Neural cell (in vitro differentiated cells): ENCODE measurements at regions not wholly inside any gene's neighbourhood (a gene's known extent, or its start where the extent isn't known, plus 50 kb on each side); places are given as distances from the start of the nearest gene placed in this dataset.

Experiments used
- H2AFZ ChIP-seq: fragments of 200-600, 300-800 bp; sonication (generic), shearing (Covaris generic); 2 replicates; pipeline ENCODE4 v1.6.0; 2014; ENCODE audit warnings: low read depth, mild to moderate bottlenecking, antibody characterized with exemption, low read length, moderate library complexity
- H3F3A ChIP-seq: fragments of 200-600 bp; shearing (Covaris generic); 2 replicates; pipeline ENCODE4 v1.6.1; 2016; ENCODE audit warnings: mild to moderate bottlenecking, moderate library complexity, mixed read lengths, antibody characterized with exemption, low read length; ENCODE audit not compliant: insufficient read depth, poor library complexity, severe bottlenecking
- H3K27ac ChIP-seq: fragments of 200-600, 300-800 bp; sonication (generic), shearing (Covaris generic); 2 replicates; pipeline ENCODE4 v1.5.1; 2014; ENCODE audit warnings: mild to moderate bottlenecking, low read length, moderate library complexity
- H3K27me3 ChIP-seq: fragments of 300-800, 200-600 bp; sonication (generic), shearing (Covaris generic); 2 replicates; pipeline ENCODE4 v1.6.0; 2014; ENCODE audit warnings: mild to moderate bottlenecking, low read depth, low read length, moderate library complexity; ENCODE audit not compliant: insufficient read depth
- H3K36me3 ChIP-seq: fragments of 300-800, 200-600 bp; sonication (generic), shearing (Covaris generic); 2 replicates; pipeline ENCODE4 v1.5.1; 2014; ENCODE audit warnings: mild to moderate bottlenecking, antibody characterized with exemption, low read length, moderate library complexity; ENCODE audit not compliant: insufficient read depth
- H3K4me2 ChIP-seq: fragments of 300-800, 200-600 bp; sonication (generic), shearing (Covaris generic); 2 replicates; pipeline ENCODE4 v1.6.0; 2014; ENCODE audit warnings: mild to moderate bottlenecking, low read length
- H3K4me3 ChIP-seq: fragments of 300-800, 200-600 bp; sonication (generic), shearing (Covaris generic); 2 replicates; pipeline ENCODE4 v1.5.1; 2014; ENCODE audit warnings: mild to moderate bottlenecking, low read length, moderate library complexity
- H3K79me2 ChIP-seq: fragments of 200-600 bp; shearing (Covaris generic); replicated peaks from 2 replicates; pipeline ENCODE4 v1.6.0; 2014; ENCODE audit warnings: mild to moderate bottlenecking, low read length, moderate library complexity; ENCODE audit not compliant: insufficient read depth
- H3K9ac ChIP-seq: fragments of 300-800, 200-600 bp; sonication (generic), shearing (Covaris generic); 2 replicates; pipeline ENCODE4 v1.6.1; 2016; ENCODE audit warnings: mild to moderate bottlenecking, low read length, mixed read lengths
- H3K9me2 ChIP-seq: fragments of 200-600 bp; shearing (Covaris generic); 2 replicates; pipeline ENCODE4 v1.6.1; 2016; ENCODE audit warnings: mild to moderate bottlenecking, low read length, mixed read lengths; ENCODE audit not compliant: insufficient read depth
- H3K9me3 ChIP-seq: fragments of 200-600, 300-800 bp; sonication (generic), shearing (Covaris generic); 2 replicates; pipeline ENCODE4 v1.6.1; 2016; ENCODE audit warnings: mild to moderate bottlenecking, mixed run types, low read length, moderate library complexity, mixed read lengths
- H4K20me1 ChIP-seq: fragments of 200-600 bp; shearing (Covaris generic); 2 replicates; pipeline ENCODE4 v1.6.1; 2016; ENCODE audit warnings: mild to moderate bottlenecking, mixed run types; ENCODE audit not compliant: insufficient read depth
- CTCF ChIP-seq: fragments of 450-650 bp; IDR thresholded peaks from 2 replicates; pipeline ENCODE4 v1.5.1; 2014; ENCODE audit warnings: antibody characterized with exemption, mild to moderate bottlenecking, moderate library complexity; ENCODE audit not compliant: poor library complexity, severe bottlenecking
- EP300 ChIP-seq: fragments of 450-650 bp; conservative IDR thresholded peaks from 2 replicates; pipeline ENCODE4 v1.6.1; 2014; ENCODE audit warnings: antibody characterized with exemption, mild to moderate bottlenecking, moderate library complexity; ENCODE audit not compliant: poor library complexity, severe bottlenecking
- EZH2 ChIP-seq: fragments of 200-600, 300-800 bp; shearing (Covaris generic), sonication (generic); IDR thresholded peaks from 2 replicates; pipeline ENCODE4 v1.6.1; 2014; ENCODE audit warnings: antibody characterized with exemption, low read length, borderline replicate concordance, mild to moderate bottlenecking; ENCODE audit not compliant: insufficient read depth, poor library complexity, severe bottlenecking
- MXI1 ChIP-seq: fragments of 450-650 bp; conservative IDR thresholded peaks from 2 replicates; pipeline ENCODE4 v1.6.1; 2014; ENCODE audit warnings: antibody characterized with exemption, mild to moderate bottlenecking; ENCODE audit not compliant: poor library complexity, severe bottlenecking
- POLR2AphosphoS5 ChIP-seq: IDR thresholded peaks from 2 replicates; pipeline ENCODE4 v1.6.1; 2012
- RAD21 ChIP-seq: fragments of 450-650 bp; conservative IDR thresholded peaks from 2 replicates; pipeline ENCODE4 v1.6.1; 2014; ENCODE audit warnings: antibody characterized with exemption, mild to moderate bottlenecking, moderate library complexity
- REST ChIP-seq: IDR thresholded peaks from 2 replicates; pipeline ENCODE4 v1.6.1; 2012; ENCODE audit warnings: borderline replicate concordance
- SMC3 ChIP-seq: fragments of 450-650 bp; conservative IDR thresholded peaks from 2 replicates; pipeline ENCODE4 v1.6.1; 2014; ENCODE audit warnings: antibody characterized with exemption, mild to moderate bottlenecking, moderate library complexity; ENCODE audit not compliant: poor library complexity
- TAF1 ChIP-seq: IDR thresholded peaks from 2 replicates; pipeline ENCODE4 v1.6.1; 2012; ENCODE audit warnings: low read depth

GRCh38 chr1:58189453-58189852 lies 357.1 kb downstream of the OMA1 start:
- Histone ChIP-seq H3K4me2 (no peak overlapping the region), H4K20me1 (no peaks in the 10 kb centered on the region), H3K79me2 (no peaks in the 10 kb centered on the region), H3K9me3 (no peaks in the 10 kb centered on the region), H3K4me3 (no peak overlapping the region), H3K9me2 (no peaks in the 10 kb centered on the region), H3K27me3 (no peaks in the 10 kb centered on the region), H3K27ac (no peak overlapping the region), H3K36me3 (no peaks in the 10 kb centered on the region), H3F3A (no peaks in the 10 kb centered on the region), H2AFZ (no peak overlapping the region), H3K9ac (no peak overlapping the region)
- TF ChIP-seq TAF1 (no peak), EP300 (no peak), POLR2AphosphoS5 (no peak), EZH2 (no peak), CTCF (no peak), RAD21 (no peak), SMC3 (no peak), REST (no peak), MXI1 (no peak)

GRCh38 chr1:58183286-58183685 lies 363.2 kb downstream of the OMA1 start:
- Histone ChIP-seq H3K9me3 (no peaks in the 10 kb centered on the region), H3K9me2 (no peaks in the 10 kb centered on the region), H3K4me3 (no peak overlapping the region), H3K36me3 (no peaks in the 10 kb centered on the region), H3K27me3 (no peaks in the 10 kb centered on the region), H4K20me1 (no peaks in the 10 kb centered on the region), H3K27ac (no peak overlapping the region), H3K4me2 (no peak overlapping the region), H3F3A (no peaks in the 10 kb centered on the region), H2AFZ (no peak overlapping the region), H3K9ac (no peak overlapping the region), H3K79me2 (no peaks in the 10 kb centered on the region)
- TF ChIP-seq POLR2AphosphoS5, result no peak
- no peak for TF ChIP-seq REST
- TF ChIP-seq RAD21, result no peak
- no peak for TF ChIP-seq TAF1
- no peak for TF ChIP-seq EP300
- no peak for TF ChIP-seq CTCF
- no peak for TF ChIP-seq EZH2
- TF ChIP-seq SMC3, result no peak
- TF ChIP-seq MXI1, result no peak
